ENCODE measurements at regions not wholly inside any gene's neighbourhood (a gene's known extent, or its start where the extent isn't known, plus 50 kb on each side); places are given as distances from the start of the nearest gene placed in this dataset.

DNA sequence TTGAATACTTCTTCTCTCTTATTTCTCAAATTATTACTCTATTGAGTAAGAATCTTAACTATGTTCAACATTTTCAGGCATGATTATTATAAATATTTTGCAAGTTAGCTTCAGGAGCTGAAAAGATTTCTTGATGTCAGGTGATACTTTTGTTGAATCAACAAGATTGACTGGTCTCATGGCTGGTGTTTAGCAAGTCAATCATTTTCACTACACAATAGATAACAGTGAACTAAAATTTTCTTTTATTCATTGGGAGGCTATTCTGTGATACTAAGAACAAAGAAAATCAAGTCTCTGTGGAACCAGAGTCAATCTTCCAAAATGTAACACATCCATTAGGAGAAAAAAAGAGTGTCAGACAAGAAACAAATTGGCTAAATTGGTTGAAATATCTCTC, 476.7 kb downstream of the CNTN3 start:
- no peak for TF ChIP-seq TAF1 (IDR thresholded peaks at IDR 0.05; ENCODE audit: borderline replicate concordance, insufficient read depth, low read length)
- TF ChIP-seq POLR2AphosphoS5 (IDR thresholded peaks at IDR 0.05; ENCODE audit: low read depth, low read length), result no peak
- TF ChIP-seq, protein P1, sequence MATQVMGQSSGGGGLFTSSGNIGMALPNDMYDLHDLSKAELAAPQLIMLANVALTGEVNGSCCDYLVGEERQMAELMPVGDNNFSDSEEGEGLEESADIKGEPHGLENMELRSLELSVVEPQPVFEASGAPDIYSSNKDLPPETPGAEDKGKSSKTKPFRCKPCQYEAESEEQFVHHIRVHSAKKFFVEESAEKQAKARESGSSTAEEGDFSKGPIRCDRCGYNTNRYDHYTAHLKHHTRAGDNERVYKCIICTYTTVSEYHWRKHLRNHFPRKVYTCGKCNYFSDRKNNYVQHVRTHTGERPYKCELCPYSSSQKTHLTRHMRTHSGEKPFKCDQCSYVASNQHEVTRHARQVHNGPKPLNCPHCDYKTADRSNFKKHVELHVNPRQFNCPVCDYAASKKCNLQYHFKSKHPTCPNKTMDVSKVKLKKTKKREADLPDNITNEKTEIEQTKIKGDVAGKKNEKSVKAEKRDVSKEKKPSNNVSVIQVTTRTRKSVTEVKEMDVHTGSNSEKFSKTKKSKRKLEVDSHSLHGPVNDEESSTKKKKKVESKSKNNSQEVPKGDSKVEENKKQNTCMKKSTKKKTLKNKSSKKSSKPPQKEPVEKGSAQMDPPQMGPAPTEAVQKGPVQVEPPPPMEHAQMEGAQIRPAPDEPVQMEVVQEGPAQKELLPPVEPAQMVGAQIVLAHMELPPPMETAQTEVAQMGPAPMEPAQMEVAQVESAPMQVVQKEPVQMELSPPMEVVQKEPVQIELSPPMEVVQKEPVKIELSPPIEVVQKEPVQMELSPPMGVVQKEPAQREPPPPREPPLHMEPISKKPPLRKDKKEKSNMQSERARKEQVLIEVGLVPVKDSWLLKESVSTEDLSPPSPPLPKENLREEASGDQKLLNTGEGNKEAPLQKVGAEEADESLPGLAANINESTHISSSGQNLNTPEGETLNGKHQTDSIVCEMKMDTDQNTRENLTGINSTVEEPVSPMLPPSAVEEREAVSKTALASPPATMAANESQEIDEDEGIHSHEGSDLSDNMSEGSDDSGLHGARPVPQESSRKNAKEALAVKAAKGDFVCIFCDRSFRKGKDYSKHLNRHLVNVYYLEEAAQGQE (IDR thresholded peaks at IDR 0.05; ENCODE audit: insufficient read depth in 1 of 2, low read depth in 2 of 2, low read length in 2 of 2), result no peak
- no peak for TF ChIP-seq SIN3A (IDR thresholded peaks at IDR 0.05; ENCODE audit: borderline replicate concordance, insufficient read depth, low read length)
- TF ChIP-seq FOXP2 (optimal IDR thresholded peaks at IDR 0.05; ENCODE audit: borderline replicate concordance, extremely low read depth, extremely low read length, insufficient read depth), result no peak

DNA sequence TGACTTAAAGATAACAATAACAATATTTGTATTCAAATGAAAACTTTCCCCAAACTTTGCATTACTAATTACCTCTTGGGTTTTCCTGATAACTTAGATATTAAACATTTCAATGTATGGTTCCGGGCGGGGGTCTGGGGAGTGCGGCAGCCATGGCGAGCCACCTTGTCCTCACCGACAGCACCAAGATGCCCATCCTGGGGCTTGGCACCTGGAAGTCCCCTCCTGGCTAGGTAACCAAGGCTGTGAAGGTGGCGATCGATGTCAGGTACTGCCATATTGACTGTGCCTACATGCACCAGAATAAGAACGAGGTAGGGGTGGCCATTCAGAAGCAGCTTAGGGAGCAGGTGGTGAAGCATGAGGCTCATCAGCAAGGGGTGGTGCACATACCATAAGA, 478.7 kb downstream of the CNTN3 start:
- TF ChIP-seq, protein P1 (IDR thresholded peaks at IDR 0.05; ENCODE audit: insufficient read depth in 1 of 2, low read depth in 2 of 2, low read length in 2 of 2), result no peak
- no peak for TF ChIP-seq TAF1 (IDR thresholded peaks at IDR 0.05; ENCODE audit: borderline replicate concordance, insufficient read depth, low read length)
- TF ChIP-seq SIN3A (IDR thresholded peaks at IDR 0.05; ENCODE audit: borderline replicate concordance, insufficient read depth, low read length), result no peak
- TF ChIP-seq POLR2AphosphoS5 (IDR thresholded peaks at IDR 0.05; ENCODE audit: low read depth, low read length), result no peak
- TF ChIP-seq FOXP2 (optimal IDR thresholded peaks at IDR 0.05; ENCODE audit: borderline replicate concordance, extremely low read depth, extremely low read length, insufficient read depth), result no peak

DNA sequence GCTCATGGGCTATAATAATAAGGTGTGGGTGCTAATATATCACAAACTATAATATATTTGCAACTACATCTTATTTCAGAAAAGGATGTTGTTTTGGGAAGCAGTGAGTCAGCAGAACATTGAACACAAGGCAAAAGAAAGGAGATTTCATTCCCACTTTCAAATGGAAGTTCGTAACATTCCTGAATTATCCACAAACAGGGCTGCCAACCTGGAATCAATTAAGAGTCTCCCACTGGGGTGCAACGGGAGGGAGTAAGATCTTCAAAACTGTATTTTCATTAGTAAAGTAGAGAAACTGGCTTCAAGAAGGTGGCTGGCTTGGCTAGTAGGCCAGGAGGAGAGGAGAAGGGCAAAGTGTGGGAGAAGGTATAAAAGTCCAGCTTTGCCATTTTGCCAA, 479.6 kb downstream of the CNTN3 start:
- no peak for TF ChIP-seq FOXP2 (optimal IDR thresholded peaks at IDR 0.05; ENCODE audit: borderline replicate concordance, extremely low read depth, extremely low read length, insufficient read depth)
- TF ChIP-seq, protein P1 (IDR thresholded peaks at IDR 0.05; ENCODE audit: insufficient read depth in 1 of 2, low read depth in 2 of 2, low read length in 2 of 2), result no peak
- TF ChIP-seq POLR2AphosphoS5 (IDR thresholded peaks at IDR 0.05; ENCODE audit: low read depth, low read length), result no peak
- no peak for TF ChIP-seq TAF1 (IDR thresholded peaks at IDR 0.05; ENCODE audit: borderline replicate concordance, insufficient read depth, low read length)
- TF ChIP-seq SIN3A (IDR thresholded peaks at IDR 0.05; ENCODE audit: borderline replicate concordance, insufficient read depth, low read length), result no peak

DNA sequence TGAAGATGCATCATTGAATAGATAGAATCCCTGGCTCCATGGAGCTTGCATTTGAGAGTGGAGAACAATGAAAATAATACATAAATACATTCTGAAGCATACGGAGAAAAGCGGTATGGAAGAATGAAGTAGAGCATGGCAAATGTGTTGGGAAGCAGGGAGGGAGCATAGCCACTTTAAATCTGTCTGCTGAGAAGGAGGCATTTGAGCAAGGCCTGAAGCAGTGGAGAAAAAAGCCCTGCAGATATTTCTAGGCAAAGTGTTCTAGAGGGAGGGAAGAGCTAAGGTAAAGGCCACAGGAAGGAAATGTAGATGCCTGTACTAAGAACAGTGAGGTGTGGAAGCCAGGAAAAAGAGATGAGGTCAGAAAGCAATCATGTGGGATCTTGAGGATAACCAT, 484.8 kb downstream of the CNTN3 start:
- TF ChIP-seq FOXP2 (optimal IDR thresholded peaks at IDR 0.05; ENCODE audit: borderline replicate concordance, extremely low read depth, extremely low read length, insufficient read depth), result no peak
- TF ChIP-seq, protein P1 (IDR thresholded peaks at IDR 0.05; ENCODE audit: insufficient read depth in 1 of 2, low read depth in 2 of 2, low read length in 2 of 2), result no peak
- TF ChIP-seq TAF1 (IDR thresholded peaks at IDR 0.05; ENCODE audit: borderline replicate concordance, insufficient read depth, low read length), result no peak
- TF ChIP-seq POLR2AphosphoS5 (IDR thresholded peaks at IDR 0.05; ENCODE audit: low read depth, low read length), result no peak

DNA sequence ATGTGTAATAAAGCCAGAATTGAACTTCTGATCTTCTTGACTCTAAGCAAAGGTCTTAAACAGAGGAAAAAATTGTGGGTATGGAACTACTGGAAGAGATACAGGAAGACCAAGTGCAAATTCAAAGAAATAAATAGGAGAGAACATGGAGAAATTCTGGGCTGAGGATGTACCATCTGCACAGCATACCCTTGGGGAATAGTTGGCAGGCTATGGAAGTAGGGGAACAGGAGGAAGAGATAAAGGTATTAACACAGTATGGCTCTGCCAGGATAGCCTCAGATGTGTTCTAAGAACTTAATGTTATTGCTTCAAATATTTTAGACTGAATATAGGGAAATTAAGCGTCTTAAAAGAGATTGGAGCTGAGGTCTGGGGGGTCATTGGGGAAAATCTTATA, 485.4 kb downstream of the CNTN3 start:
- TF ChIP-seq SIN3A (IDR thresholded peaks at IDR 0.05; ENCODE audit: borderline replicate concordance, insufficient read depth, low read length), result no peak
- TF ChIP-seq FOXP2 (optimal IDR thresholded peaks at IDR 0.05; ENCODE audit: borderline replicate concordance, extremely low read depth, extremely low read length, insufficient read depth), result no peak
- TF ChIP-seq TAF1 (IDR thresholded peaks at IDR 0.05; ENCODE audit: borderline replicate concordance, insufficient read depth, low read length), result no peak
- TF ChIP-seq, protein P1 (IDR thresholded peaks at IDR 0.05; ENCODE audit: insufficient read depth in 1 of 2, low read depth in 2 of 2, low read length in 2 of 2), result no peak
- TF ChIP-seq POLR2AphosphoS5 (IDR thresholded peaks at IDR 0.05; ENCODE audit: low read depth, low read length), result no peak

Measured in PFSK-1 (cell line).